GM12878 (cell line): ENCODE measurements at regions not wholly inside any gene's neighbourhood (a gene's known extent, or its start where the extent isn't known, plus 50 kb on each side); places are given as distances from the start of the nearest gene placed in this dataset.

Experiments used
- ATAC-seq: fragments of 200-7000 bp; cut with Tn5 transposase; 3 replicates; pipeline ENCODE4 v1.9.1; 2020; ENCODE audit warnings: mild to moderate bottlenecking, moderate library complexity
- BruUV-seq: library from RNA; stranded (reverse); fragments of 400-500 nt; replicated peaks from 2 replicates; lab custom pipeline; 2021; lab: Mats Ljungman, UMichigan
- CTCF ChIA-PET: fragments of 300-600 bp; sonication (Branson Sonifier 250); formaldehyde crosslinking; extraction: SDS; loops from one replicate; lab custom pipeline; 2021; ENCODE audit warnings: inconsistent platforms; lab: Yijun Ruan, JAX
- POLR2A ChIA-PET: fragments of 350-600 bp; formaldehyde crosslinking; extraction: SDS; loops from one replicate; lab custom pipeline; 2021; ENCODE audit warnings: inconsistent platforms; lab: Charles Lee
- RAD21 ChIA-PET: fragments of 300-600 bp; sonication (Branson Sonifier 250); formaldehyde crosslinking; loops from one replicate; lab custom pipeline; 2023; ENCODE audit warnings: antibody characterized with exemption; ENCODE audit not compliant: unreplicated experiment; lab: Charles Lee
- SMC1A ChIA-PET: fragments of 300-600 bp; sonication (Branson Sonifier 250); formaldehyde crosslinking; loops from one replicate; lab custom pipeline; 2023; ENCODE audit not compliant: unreplicated experiment, uncharacterized antibody; lab: Charles Lee
- DNase-seq: peaks from one replicate; pipeline ENCODE4 v3.0.0-alpha.2; 2011; ENCODE audit warnings: low read depth, low spot score
- FAIRE-seq: peaks from 3 replicates; lab custom pipeline; 2011; peaks lifted over from hg19 to GRCh38; lab: Jason Lieb, UNC
- H2AFZ ChIP-seq: 2 replicates; pipeline ENCODE4 v1.6.0; 2011; ENCODE audit warnings: low read depth, low read length, control low read depth; ENCODE audit not compliant: control insufficient read depth
- H3K27ac ChIP-seq: 2 replicates; pipeline ENCODE4 v1.5.1; 2011; ENCODE audit warnings: control low read depth; ENCODE audit not compliant: control insufficient read depth, insufficient read depth
- H3K27me3 ChIP-seq, 2 experiments: replicated peaks in 1 of 2; 2 replicates each; pipeline versions ENCODE4 v1.6.0 to v1.6.1; 2011; ENCODE audit warnings: low read length in 1 of 2; ENCODE audit not compliant: control insufficient read depth in 2 of 2, insufficient read depth in 2 of 2
- H3K36me3 ChIP-seq, 2 experiments: 2 replicates each; pipeline ENCODE4 v1.5.1; 2011; ENCODE audit warnings: low read length in 1 of 2; ENCODE audit not compliant: control insufficient read depth in 2 of 2, insufficient read depth in 2 of 2
- H3K4me1 ChIP-seq: 2 replicates; pipeline ENCODE4 v1.6.1; 2011; ENCODE audit warnings: mild to moderate bottlenecking, low read length, moderate library complexity, mixed read lengths; ENCODE audit not compliant: control insufficient read depth, insufficient read depth
- H3K4me2 ChIP-seq: 2 replicates; pipeline ENCODE4 v1.6.0; 2011; ENCODE audit warnings: control low read depth; ENCODE audit not compliant: control insufficient read depth, insufficient read depth
- H3K4me3 ChIP-seq: fragments of 200-600 bp; sonication (generic); 2 replicates; pipeline ENCODE4 v1.5.1; 2016
- H3K79me2 ChIP-seq: 2 replicates; pipeline ENCODE4 v1.6.0; 2011; ENCODE audit warnings: low read length; ENCODE audit not compliant: control insufficient read depth, insufficient read depth
- H3K9ac ChIP-seq: 2 replicates; pipeline ENCODE4 v1.8.0; 2011; ENCODE audit warnings: low read length, control low read depth, mixed read lengths; ENCODE audit not compliant: control insufficient read depth, insufficient read depth
- H3K9me3 ChIP-seq: replicated peaks from 3 replicates; pipeline ENCODE4 v1.5.1; 2011; ENCODE audit warnings: mild to moderate bottlenecking, low read length; ENCODE audit not compliant: control insufficient read depth, insufficient read depth
- H4K20me1 ChIP-seq: 2 replicates; pipeline ENCODE4 v1.6.0; 2011; ENCODE audit not compliant: control insufficient read depth, insufficient read depth
- BHLHE40 ChIP-seq, 2 experiments: fragments of 450-650 bp in 1 of 2; IDR thresholded peaks; 2 replicates each; pipeline ENCODE4 v1.6.1; 2011 to 2017; ENCODE audit warnings: low read depth in 2 of 2, borderline replicate concordance in 1 of 2, improper control_type of control experiment in 1 of 2, low read length in 1 of 2, mild to moderate bottlenecking in 1 of 2
- CBX3 ChIP-seq: fragments of 200-600 bp; sonication (generic); IDR thresholded peaks from 2 replicates; pipeline ENCODE4 v1.6.1; 2016; ENCODE audit warnings: low read depth, borderline replicate concordance
- CBX5 ChIP-seq: sonication (generic); IDR thresholded peaks from 2 replicates; pipeline ENCODE4 v1.6.1; 2016; ENCODE audit warnings: low read depth, moderate library complexity, mild to moderate bottlenecking, inconsistent platforms
- IRF4 ChIP-seq: IDR thresholded peaks from 2 replicates; pipeline ENCODE4 v1.6.1; 2011; ENCODE audit warnings: low read depth, low read length
- JUNB ChIP-seq: IDR thresholded peaks from 2 replicates; pipeline ENCODE4 v1.6.1; 2016; ENCODE audit warnings: antibody characterized with exemption, mild to moderate bottlenecking
- MEF2A ChIP-seq: IDR thresholded peaks from 2 replicates; pipeline ENCODE4 v1.6.1; 2011; ENCODE audit warnings: low read depth, mild to moderate bottlenecking, low read length, moderate library complexity; ENCODE audit not compliant: insufficient read depth
- MTA3 ChIP-seq: IDR thresholded peaks from 2 replicates; pipeline ENCODE4 v1.6.1; 2012; ENCODE audit warnings: low read length, inconsistent platforms, borderline replicate concordance
- NFXL1 ChIP-seq: fragments of 450-650 bp; IDR thresholded peaks from 2 replicates; pipeline ENCODE4 v1.6.1; 2017; ENCODE audit warnings: antibody characterized with exemption, mild to moderate bottlenecking, borderline replicate concordance
- NR2F1 ChIP-seq: fragments of 450-650 bp; conservative IDR thresholded peaks from 2 replicates; pipeline ENCODE4 v1.6.1; 2017; ENCODE audit warnings: mild to moderate bottlenecking
- PAX5 ChIP-seq: IDR thresholded peaks from 2 replicates; pipeline ENCODE4 v1.6.1; 2011; ENCODE audit warnings: low read depth, low read length, borderline replicate concordance
- RBBP5 ChIP-seq: fragments of 200-600 bp; sonication (generic); conservative IDR thresholded peaks from 2 replicates; pipeline ENCODE4 v1.6.1; 2016
- RFX5 ChIP-seq: IDR thresholded peaks from 2 replicates; pipeline ENCODE4 v1.6.1; 2011; ENCODE audit warnings: low read depth, low read length, improper control_type of control experiment
- SREBF2 ChIP-seq: IDR thresholded peaks from 2 replicates; pipeline ENCODE4 v1.6.1; 2012; ENCODE audit warnings: mild to moderate bottlenecking, low read length
- SRF ChIP-seq, 2 experiments: IDR thresholded peaks; 2 replicates each; pipeline ENCODE4 v1.6.1; 2011; ENCODE audit warnings: low read depth in 2 of 2, low read length in 2 of 2, mild to moderate bottlenecking in 1 of 2, moderate library complexity in 1 of 2
- WRNIP1 ChIP-seq: IDR thresholded peaks from 2 replicates; pipeline ENCODE4 v1.6.1; 2011; ENCODE audit warnings: low read depth, low read length, improper control_type of control experiment, borderline replicate concordance
- YBX1 ChIP-seq: fragments of 450-650 bp; IDR thresholded peaks from 2 replicates; pipeline ENCODE4 v1.6.1; 2016; ENCODE audit warnings: antibody characterized with exemption
- YY1 ChIP-seq: IDR thresholded peaks from 2 replicates; pipeline ENCODE4 v1.6.1; 2011; ENCODE audit warnings: low read depth, mild to moderate bottlenecking, low read length
- WGBS: methylation state at CpG from one replicate; pipeline ENCODE4 v1.1.6; 2016; ENCODE audit warnings: low lambda C conversion rate; ENCODE audit not compliant: insufficient replicate concordance, insufficient coverage; ENCODE audit errors: missing lambda C conversion rate; 5-methylcytosine and 5-hydroxymethylcytosine counted together
- in situ Hi-C: fragments of 300-500 bp; cut with MboI; formaldehyde crosslinking; loops from 9 replicates; pipeline ENCODE4 v1.14.3; 2018; ENCODE audit warnings: mixed read lengths
- intact Hi-C: fragments of 100-400 bp; cut with micrococcal nuclease; formaldehyde crosslinking; loops from one replicate; pipeline ENCODE4 v1.14.2; 2022; ENCODE audit not compliant: unreplicated experiment
- TF ChIP-seq, protein P1 (sequence below): fragments of 150-350 bp; IDR thresholded peaks from 2 replicates; pipeline ENCODE4 v1.6.1; 2016; ENCODE audit warnings: low read depth, low read length
- TF ChIP-seq, protein P2 (sequence below): IDR thresholded peaks from 2 replicates; pipeline ENCODE4 v1.6.1; 2011; ENCODE audit warnings: mild to moderate bottlenecking, low read depth, low read length, moderate library complexity; ENCODE audit not compliant: insufficient replicate concordance

DNA sequence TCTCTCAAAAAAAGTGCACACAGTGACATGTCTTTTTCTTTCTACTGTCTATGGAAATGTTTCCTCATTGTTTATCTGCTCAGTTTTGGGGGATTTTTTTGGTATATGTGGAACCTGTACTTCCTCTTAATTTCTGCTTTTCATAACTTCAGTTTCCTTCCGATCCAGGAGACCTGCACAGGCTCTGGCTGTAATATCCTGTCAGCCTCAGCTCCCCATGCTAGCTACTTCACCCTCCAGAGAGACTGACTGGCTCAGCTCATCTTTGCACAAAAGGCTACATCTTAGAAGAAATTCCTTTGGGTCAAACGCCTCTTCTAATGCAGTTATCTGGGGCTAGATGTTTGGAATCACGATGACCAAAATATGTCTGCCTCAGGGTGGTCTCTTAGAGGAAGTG, 378.4 kb downstream of the RND3 start:
- no peak overlapping the region for H3K9ac ChIP-seq
- RAD21 ChIA-PET: no interaction called here
- no peak overlapping the region for H3K4me3 ChIP-seq
- H3K9me3 ChIP-seq: no peaks in the 10 kb centered on the region
- no peak overlapping the region for H2AFZ ChIP-seq
- no peaks in the 10 kb centered on the region for H3K79me2 ChIP-seq
- H3K36me3 ChIP-seq: no peaks in the 10 kb centered on the region
- FAIRE-seq (no peak), DNase-seq (no peak), ATAC-seq (no peak)
- TF ChIP-seq PAX5 (no peak), MTA3 (no peak), MEF2A (no peak), SREBF2 (no peak), BHLHE40 (IDR thresholded peaks at IDR 0.05; ENCODE audit: borderline replicate concordance in 1 of 2, low read depth in 2 of 2, low read length in 1 of 2) (no peak), JUNB (no peak), RFX5 (no peak), NFXL1 (no peak), CBX3 (no peak), RBBP5 (no peak), CBX5 (no peak), IRF4 (no peak), YY1 (no peak), SRF (IDR thresholded peaks at IDR 0.05; ENCODE audit: low read depth in 2 of 2, low read length in 2 of 2) (no peak), WRNIP1 (no peak), YBX1 (no peak), NR2F1 (no peak)
- TF ChIP-seq, protein P1, sequence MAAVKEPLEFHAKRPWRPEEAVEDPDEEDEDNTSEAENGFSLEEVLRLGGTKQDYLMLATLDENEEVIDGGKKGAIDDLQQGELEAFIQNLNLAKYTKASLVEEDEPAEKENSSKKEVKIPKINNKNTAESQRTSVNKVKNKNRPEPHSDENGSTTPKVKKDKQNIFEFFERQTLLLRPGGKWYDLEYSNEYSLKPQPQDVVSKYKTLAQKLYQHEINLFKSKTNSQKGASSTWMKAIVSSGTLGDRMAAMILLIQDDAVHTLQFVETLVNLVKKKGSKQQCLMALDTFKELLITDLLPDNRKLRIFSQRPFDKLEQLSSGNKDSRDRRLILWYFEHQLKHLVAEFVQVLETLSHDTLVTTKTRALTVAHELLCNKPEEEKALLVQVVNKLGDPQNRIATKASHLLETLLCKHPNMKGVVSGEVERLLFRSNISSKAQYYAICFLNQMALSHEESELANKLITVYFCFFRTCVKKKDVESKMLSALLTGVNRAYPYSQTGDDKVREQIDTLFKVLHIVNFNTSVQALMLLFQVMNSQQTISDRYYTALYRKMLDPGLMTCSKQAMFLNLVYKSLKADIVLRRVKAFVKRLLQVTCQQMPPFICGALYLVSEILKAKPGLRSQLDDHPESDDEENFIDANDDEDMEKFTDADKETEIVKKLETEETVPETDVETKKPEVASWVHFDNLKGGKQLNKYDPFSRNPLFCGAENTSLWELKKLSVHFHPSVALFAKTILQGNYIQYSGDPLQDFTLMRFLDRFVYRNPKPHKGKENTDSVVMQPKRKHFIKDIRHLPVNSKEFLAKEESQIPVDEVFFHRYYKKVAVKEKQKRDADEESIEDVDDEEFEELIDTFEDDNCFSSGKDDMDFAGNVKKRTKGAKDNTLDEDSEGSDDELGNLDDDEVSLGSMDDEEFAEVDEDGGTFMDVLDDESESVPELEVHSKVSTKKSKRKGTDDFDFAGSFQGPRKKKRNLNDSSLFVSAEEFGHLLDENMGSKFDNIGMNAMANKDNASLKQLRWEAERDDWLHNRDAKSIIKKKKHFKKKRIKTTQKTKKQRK: no peak
- TF ChIP-seq, protein P2, sequence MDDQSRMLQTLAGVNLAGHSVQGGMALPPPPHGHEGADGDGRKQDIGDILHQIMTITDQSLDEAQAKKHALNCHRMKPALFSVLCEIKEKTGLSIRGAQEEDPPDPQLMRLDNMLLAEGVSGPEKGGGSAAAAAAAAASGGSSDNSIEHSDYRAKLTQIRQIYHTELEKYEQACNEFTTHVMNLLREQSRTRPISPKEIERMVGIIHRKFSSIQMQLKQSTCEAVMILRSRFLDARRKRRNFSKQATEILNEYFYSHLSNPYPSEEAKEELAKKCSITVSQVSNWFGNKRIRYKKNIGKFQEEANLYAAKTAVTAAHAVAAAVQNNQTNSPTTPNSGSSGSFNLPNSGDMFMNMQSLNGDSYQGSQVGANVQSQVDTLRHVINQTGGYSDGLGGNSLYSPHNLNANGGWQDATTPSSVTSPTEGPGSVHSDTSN: no peak
- H3K27me3 ChIP-seq: no peaks in the 10 kb centered on the region
- intact Hi-C loops (no loop called here), in situ Hi-C loops (no loop called here)
- no peaks in the 10 kb centered on the region for H3K4me1 ChIP-seq
- H3K27ac ChIP-seq: no peak overlapping the region
- CTCF ChIA-PET: no interaction called here
- H4K20me1 ChIP-seq: no peaks in the 10 kb centered on the region
- SMC1A ChIA-PET: no interaction called here
- POLR2A ChIA-PET: no interaction called here
- BruUV-seq: no TSS peak
- no peak overlapping the region for H3K4me2 ChIP-seq
- WGBS: 8% methylated on average over 3 of the region's 3 CpGs
